HEK293 (cell line): ENCODE measurements at regions not wholly inside any gene's neighbourhood (a gene's known extent, or its start where the extent isn't known, plus 50 kb on each side); places are given as distances from the start of the nearest gene placed in this dataset.

Experiments
- BCL11A ChIP-seq: fragments of 450-650 bp; formaldehyde crosslinking; IDR thresholded peaks from 2 replicates; pipeline ENCODE4 v1.5.1; 2016; ENCODE audit warnings: low read depth, missing biosample characterization, missing genetic modification characterization
- FEZF1 ChIP-seq: fragments of 450-650 bp; formaldehyde crosslinking; IDR thresholded peaks from 2 replicates; pipeline ENCODE4 v1.5.1; 2016; ENCODE audit warnings: missing biosample characterization, missing genetic modification characterization
- HOXA7 ChIP-seq: sonication (generic); formaldehyde crosslinking; IDR thresholded peaks from 2 replicates; pipeline ENCODE4 v1.8.1; 2022; ENCODE audit warnings: missing genetic modification reagents, borderline replicate concordance
- ZBTB17 ChIP-seq: fragments of 450-650 bp; formaldehyde crosslinking; IDR thresholded peaks from 2 replicates; pipeline ENCODE4 v1.5.1; 2016; ENCODE audit warnings: missing biosample characterization, missing genetic modification characterization
- ZBTB7A ChIP-seq: fragments of 450-650 bp; formaldehyde crosslinking; IDR thresholded peaks from 2 replicates; pipeline ENCODE4 v1.5.1; 2016; ENCODE audit warnings: low read depth, missing biosample characterization, missing genetic modification characterization
- ZNF701 ChIP-seq: fragments of 450-650 bp; formaldehyde crosslinking; IDR thresholded peaks from 2 replicates; pipeline ENCODE4 v1.5.1; 2016; ENCODE audit warnings: missing biosample characterization, missing genetic modification characterization
- TF ChIP-seq, protein P1 (sequence below): fragments of 450-650 bp; formaldehyde crosslinking; IDR thresholded peaks from 2 replicates; pipeline ENCODE4 v1.5.1; 2016; ENCODE audit warnings: missing biosample characterization, missing genetic modification characterization
- TF ChIP-seq, protein P2 (sequence below): fragments of 450-650 bp; formaldehyde crosslinking; IDR thresholded peaks from 2 replicates; pipeline ENCODE4 v1.5.1; 2016; ENCODE audit warnings: missing biosample characterization, missing genetic modification characterization
- TF ChIP-seq, protein P3 (sequence below): fragments of 450-650 bp; formaldehyde crosslinking; conservative IDR thresholded peaks from 2 replicates; pipeline ENCODE4 v1.5.1; 2016; ENCODE audit warnings: low read depth, missing biosample characterization, missing genetic modification characterization
- TF ChIP-seq, protein P4 (sequence below): IDR thresholded peaks from 2 replicates; pipeline ENCODE4 v1.6.1; 2011; ENCODE audit warnings: mild to moderate bottlenecking, low read depth, low read length, borderline replicate concordance

DNA sequence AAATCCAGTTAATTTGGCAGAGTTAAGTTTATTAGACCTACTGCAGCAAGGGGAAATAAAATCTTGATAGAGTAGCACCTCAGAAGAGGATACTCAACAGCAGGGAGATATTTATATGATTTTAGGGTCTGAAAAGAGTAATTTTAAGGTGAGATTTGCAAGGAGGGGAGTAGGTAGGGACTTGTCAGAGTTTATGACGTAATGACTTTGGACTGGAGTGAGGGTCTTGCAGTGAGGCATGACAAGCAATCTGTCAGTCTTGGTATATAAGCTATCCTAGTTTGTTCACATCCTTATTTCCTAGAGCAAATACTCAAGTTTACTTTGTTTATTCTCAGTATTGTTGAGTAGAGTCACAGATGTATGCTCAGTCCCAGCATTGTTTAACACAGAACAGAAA is 722.6 kb downstream of the TLE4 start:
- no peak for TF ChIP-seq HOXA7 (CRISPR knock-in tag)
- TF ChIP-seq, protein P1, sequence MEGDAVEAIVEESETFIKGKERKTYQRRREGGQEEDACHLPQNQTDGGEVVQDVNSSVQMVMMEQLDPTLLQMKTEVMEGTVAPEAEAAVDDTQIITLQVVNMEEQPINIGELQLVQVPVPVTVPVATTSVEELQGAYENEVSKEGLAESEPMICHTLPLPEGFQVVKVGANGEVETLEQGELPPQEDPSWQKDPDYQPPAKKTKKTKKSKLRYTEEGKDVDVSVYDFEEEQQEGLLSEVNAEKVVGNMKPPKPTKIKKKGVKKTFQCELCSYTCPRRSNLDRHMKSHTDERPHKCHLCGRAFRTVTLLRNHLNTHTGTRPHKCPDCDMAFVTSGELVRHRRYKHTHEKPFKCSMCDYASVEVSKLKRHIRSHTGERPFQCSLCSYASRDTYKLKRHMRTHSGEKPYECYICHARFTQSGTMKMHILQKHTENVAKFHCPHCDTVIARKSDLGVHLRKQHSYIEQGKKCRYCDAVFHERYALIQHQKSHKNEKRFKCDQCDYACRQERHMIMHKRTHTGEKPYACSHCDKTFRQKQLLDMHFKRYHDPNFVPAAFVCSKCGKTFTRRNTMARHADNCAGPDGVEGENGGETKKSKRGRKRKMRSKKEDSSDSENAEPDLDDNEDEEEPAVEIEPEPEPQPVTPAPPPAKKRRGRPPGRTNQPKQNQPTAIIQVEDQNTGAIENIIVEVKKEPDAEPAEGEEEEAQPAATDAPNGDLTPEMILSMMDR (tag by site-specific recombination): no peak
- TF ChIP-seq ZBTB17 (tag by site-specific recombination): no peak
- TF ChIP-seq, protein P2, sequence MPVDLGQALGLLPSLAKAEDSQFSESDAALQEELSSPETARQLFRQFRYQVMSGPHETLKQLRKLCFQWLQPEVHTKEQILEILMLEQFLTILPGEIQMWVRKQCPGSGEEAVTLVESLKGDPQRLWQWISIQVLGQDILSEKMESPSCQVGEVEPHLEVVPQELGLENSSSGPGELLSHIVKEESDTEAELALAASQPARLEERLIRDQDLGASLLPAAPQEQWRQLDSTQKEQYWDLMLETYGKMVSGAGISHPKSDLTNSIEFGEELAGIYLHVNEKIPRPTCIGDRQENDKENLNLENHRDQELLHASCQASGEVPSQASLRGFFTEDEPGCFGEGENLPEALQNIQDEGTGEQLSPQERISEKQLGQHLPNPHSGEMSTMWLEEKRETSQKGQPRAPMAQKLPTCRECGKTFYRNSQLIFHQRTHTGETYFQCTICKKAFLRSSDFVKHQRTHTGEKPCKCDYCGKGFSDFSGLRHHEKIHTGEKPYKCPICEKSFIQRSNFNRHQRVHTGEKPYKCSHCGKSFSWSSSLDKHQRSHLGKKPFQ (tag by site-specific recombination): no peak
- TF ChIP-seq, protein P3, sequence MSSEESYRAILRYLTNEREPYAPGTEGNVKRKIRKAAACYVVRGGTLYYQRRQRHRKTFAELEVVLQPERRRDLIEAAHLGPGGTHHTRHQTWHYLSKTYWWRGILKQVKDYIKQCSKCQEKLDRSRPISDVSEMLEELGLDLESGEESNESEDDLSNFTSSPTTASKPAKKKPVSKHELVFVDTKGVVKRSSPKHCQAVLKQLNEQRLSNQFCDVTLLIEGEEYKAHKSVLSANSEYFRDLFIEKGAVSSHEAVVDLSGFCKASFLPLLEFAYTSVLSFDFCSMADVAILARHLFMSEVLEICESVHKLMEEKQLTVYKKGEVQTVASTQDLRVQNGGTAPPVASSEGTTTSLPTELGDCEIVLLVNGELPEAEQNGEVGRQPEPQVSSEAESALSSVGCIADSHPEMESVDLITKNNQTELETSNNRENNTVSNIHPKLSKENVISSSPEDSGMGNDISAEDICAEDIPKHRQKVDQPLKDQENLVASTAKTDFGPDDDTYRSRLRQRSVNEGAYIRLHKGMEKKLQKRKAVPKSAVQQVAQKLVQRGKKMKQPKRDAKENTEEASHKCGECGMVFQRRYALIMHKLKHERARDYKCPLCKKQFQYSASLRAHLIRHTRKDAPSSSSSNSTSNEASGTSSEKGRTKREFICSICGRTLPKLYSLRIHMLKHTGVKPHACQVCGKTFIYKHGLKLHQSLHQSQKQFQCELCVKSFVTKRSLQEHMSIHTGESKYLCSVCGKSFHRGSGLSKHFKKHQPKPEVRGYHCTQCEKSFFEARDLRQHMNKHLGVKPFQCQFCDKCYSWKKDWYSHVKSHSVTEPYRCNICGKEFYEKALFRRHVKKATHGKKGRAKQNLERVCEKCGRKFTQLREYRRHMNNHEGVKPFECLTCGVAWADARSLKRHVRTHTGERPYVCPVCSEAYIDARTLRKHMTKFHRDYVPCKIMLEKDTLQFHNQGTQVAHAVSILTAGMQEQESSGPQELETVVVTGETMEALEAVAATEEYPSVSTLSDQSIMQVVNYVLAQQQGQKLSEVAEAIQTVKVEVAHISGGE (tag by site-specific recombination): no peak
- no peak for TF ChIP-seq FEZF1 (tag by site-specific recombination)
- TF ChIP-seq ZNF701 (tag by site-specific recombination): no peak
- TF ChIP-seq, protein P4, sequence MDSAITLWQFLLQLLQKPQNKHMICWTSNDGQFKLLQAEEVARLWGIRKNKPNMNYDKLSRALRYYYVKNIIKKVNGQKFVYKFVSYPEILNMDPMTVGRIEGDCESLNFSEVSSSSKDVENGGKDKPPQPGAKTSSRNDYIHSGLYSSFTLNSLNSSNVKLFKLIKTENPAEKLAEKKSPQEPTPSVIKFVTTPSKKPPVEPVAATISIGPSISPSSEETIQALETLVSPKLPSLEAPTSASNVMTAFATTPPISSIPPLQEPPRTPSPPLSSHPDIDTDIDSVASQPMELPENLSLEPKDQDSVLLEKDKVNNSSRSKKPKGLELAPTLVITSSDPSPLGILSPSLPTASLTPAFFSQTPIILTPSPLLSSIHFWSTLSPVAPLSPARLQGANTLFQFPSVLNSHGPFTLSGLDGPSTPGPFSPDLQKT: no peak
- no peak for TF ChIP-seq BCL11A (tag by site-specific recombination)
- TF ChIP-seq ZBTB7A (tag by site-specific recombination): no peak
